Neural crest cell (in vitro differentiated cells): ENCODE measurements at regions not wholly inside any gene's neighbourhood (a gene's known extent, or its start where the extent isn't known, plus 50 kb on each side); places are given as distances from the start of the nearest gene placed in this dataset.

Experiments
- DNase-seq: peaks from one replicate; pipeline ENCODE4 v3.0.0; 2021; ENCODE audit warnings: low read depth, mixed read lengths, low spot score
- H3K27ac Mint-ChIP-seq: one replicate; pipeline ENCODE4 v1.8.0; 2021; ENCODE audit warnings: mild to moderate bottlenecking, mixed read lengths; ENCODE audit not compliant: unreplicated experiment
- H3K27me3 Mint-ChIP-seq: 2 replicates; pipeline ENCODE4 v1.8.0; 2021; ENCODE audit warnings: low read depth, mild to moderate bottlenecking, mixed read lengths
- H3K36me3 Mint-ChIP-seq: 2 replicates; pipeline ENCODE4 v1.8.0; 2021; ENCODE audit warnings: low read depth, mild to moderate bottlenecking, mixed read lengths
- H3K4me1 Mint-ChIP-seq: 2 replicates; pipeline ENCODE4 v1.8.0; 2021; ENCODE audit warnings: mixed read lengths
- H3K4me3 Mint-ChIP-seq: one replicate; pipeline ENCODE4 v1.8.0; 2021; ENCODE audit warnings: mild to moderate bottlenecking, mixed read lengths
- H3K9me3 Mint-ChIP-seq: 2 replicates; pipeline ENCODE4 v1.8.0; 2021; ENCODE audit warnings: mixed read lengths
- TF ChIP-seq, protein P1 (sequence below): fragments of 200-600 bp; sonication (generic); conservative IDR thresholded peaks from 2 replicates; pipeline ENCODE4 v1.5.0; 2021; ENCODE audit warnings: antibody characterized with exemption, mild to moderate bottlenecking

DNA sequence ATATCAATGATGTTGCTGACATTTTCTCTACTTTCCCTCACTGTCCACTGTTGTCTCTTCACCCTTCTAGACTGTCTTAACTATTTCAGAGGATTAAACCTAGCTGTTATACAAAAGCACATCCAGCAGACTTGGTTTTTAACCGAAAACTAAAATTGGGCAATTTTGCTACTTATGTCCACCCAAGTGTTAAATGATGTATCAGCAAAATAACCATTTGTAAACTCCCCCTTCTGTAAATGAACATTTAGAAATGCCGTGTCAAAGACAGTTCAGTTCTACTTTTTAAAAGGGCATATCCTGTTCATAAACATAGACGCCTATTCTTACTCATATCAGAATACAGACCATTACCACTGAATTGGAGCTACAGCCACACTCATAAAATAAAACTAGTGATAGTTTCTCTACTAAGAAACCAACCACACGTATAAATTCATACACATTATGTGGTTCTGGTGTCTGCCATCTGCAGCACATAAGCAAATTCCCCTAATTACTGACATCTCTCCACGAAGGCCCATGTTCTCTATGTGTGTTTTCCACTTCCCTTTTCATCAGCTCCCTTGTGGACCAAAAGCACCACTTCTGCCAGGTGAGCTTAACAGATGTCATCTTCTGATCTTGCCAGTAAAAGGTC is 1091.8 kb downstream of the PCDH9 start:
- TF ChIP-seq, protein P1, sequence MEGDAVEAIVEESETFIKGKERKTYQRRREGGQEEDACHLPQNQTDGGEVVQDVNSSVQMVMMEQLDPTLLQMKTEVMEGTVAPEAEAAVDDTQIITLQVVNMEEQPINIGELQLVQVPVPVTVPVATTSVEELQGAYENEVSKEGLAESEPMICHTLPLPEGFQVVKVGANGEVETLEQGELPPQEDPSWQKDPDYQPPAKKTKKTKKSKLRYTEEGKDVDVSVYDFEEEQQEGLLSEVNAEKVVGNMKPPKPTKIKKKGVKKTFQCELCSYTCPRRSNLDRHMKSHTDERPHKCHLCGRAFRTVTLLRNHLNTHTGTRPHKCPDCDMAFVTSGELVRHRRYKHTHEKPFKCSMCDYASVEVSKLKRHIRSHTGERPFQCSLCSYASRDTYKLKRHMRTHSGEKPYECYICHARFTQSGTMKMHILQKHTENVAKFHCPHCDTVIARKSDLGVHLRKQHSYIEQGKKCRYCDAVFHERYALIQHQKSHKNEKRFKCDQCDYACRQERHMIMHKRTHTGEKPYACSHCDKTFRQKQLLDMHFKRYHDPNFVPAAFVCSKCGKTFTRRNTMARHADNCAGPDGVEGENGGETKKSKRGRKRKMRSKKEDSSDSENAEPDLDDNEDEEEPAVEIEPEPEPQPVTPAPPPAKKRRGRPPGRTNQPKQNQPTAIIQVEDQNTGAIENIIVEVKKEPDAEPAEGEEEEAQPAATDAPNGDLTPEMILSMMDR: no peak
- H3K27ac Mint-ChIP-seq: no peak overlapping the region
- DNase-seq: no peak
- peaks cover 5% of the 10 kb centered on the region for H3K36me3 Mint-ChIP-seq
- peaks cover 2% of the 10 kb centered on the region for H3K9me3 Mint-ChIP-seq
- no peaks in the 10 kb centered on the region for H3K4me1 Mint-ChIP-seq
- no peaks in the 10 kb centered on the region for H3K27me3 Mint-ChIP-seq
- H3K4me3 Mint-ChIP-seq: no peak overlapping the region

DNA sequence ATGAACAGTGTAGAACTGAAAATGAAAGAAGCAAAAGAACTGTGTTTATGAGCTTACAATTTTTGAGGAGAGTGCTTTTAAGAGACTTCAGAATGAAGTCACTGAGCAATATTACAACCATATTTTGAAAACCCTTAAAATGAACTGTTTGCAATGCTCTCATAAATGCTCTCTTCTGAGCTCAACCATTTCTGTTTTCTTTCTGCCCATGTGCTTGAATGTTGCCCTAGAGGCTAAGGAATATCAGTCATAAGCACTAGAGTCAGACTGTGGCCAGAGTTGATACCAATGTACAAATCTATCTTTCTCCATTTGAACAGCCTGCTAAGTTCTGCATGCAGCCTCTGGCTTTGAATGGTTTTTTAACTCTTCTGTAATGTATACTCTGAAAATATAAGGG is 1092.8 kb downstream of the PCDH9 start:
- H3K27ac Mint-ChIP-seq: no peak overlapping the region

DNA sequence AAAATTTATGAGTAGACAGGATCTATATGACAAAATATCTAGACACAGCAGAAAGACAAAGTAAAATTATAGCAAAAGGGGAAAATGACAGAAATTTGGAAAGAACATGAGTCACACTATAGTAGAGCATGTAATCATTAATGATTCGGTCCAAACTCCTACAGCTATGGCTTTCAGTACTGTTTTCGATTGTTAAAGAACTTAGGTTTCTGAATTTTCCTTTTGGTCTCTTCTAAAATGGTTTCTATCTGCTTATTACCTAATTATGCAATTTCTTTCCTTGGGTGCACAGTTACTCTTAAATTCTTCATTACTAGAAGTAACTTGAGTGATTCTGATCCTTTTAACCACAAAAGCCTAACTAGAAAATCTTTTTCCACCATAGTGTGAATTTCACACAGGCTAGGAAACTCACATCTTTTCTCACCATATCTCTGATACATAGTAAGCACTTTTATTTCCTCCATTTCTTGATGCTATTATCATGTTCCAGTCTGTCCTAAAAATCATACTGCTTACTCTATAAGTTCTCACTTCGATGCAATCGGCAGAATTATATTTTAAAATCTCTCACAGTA is 1101.4 kb downstream of the PCDH9 start:
- no peak overlapping the region for H3K27ac Mint-ChIP-seq

More for the DNA sequence above, 1092.8 kb downstream of the PCDH9 start:
- TF ChIP-seq, protein P1: no peak
- DNase-seq: no peak
- H3K4me3 Mint-ChIP-seq: no peak overlapping the region
- no peaks in the 10 kb centered on the region for H3K4me1 Mint-ChIP-seq
- no peaks in the 10 kb centered on the region for H3K9me3 Mint-ChIP-seq
- no peaks in the 10 kb centered on the region for H3K27me3 Mint-ChIP-seq
- H3K36me3 Mint-ChIP-seq: no peaks in the 10 kb centered on the region

DNA sequence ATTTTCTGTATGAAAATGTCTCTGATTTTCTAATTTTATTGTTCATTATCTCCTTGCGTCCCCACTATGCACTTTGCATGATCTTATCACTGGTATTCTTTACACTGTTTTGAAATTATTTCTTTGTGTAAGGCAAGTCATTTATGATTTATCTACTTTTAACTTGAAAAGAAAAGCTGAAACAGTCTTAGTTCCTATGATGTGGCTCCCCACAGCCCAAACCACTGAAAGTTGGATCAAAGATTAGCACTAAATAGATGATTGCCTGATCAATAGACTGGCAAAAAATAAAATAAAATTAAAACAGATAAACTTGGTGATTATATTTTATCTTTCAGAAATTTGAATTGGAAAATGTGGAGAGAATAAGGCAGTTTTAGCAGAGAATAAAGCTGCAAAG is 1101.9 kb downstream of the PCDH9 start:
- H3K4me1 Mint-ChIP-seq: no peaks in the 10 kb centered on the region
- H3K36me3 Mint-ChIP-seq: no peaks in the 10 kb centered on the region
- H3K27me3 Mint-ChIP-seq: no peaks in the 10 kb centered on the region
- no peak overlapping the region for H3K4me3 Mint-ChIP-seq
- DNase-seq: no peak
- H3K9me3 Mint-ChIP-seq: no peaks in the 10 kb centered on the region
- no peak overlapping the region for H3K27ac Mint-ChIP-seq
- TF ChIP-seq, protein P1: no peak

More for the DNA sequence above, 1101.4 kb downstream of the PCDH9 start:
- H3K27me3 Mint-ChIP-seq: no peaks in the 10 kb centered on the region
- no peaks in the 10 kb centered on the region for H3K4me1 Mint-ChIP-seq
- TF ChIP-seq, protein P1: no peak
- no peak for DNase-seq
- H3K36me3 Mint-ChIP-seq: no peaks in the 10 kb centered on the region
- H3K4me3 Mint-ChIP-seq: no peak overlapping the region
- H3K9me3 Mint-ChIP-seq: no peaks in the 10 kb centered on the region

DNA sequence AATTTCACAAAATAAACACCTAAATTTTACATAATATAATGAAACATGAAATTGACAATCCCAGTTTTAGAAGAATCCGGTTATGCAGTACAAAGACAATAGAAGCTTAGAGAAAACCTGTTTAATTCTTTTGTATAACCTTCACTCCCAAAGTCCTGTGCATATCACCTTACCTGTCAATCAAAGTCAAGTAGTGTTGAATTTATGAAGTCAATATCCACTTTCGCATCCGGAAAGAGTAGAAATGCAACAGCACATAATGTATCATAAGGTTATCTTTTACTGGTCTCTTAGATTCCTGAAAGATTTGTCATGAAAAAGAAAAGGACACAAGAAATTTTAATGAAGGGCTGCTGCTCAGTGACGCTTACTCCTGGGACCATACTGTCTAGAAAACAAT is 1112.6 kb downstream of the PCDH9 start:
- no peak overlapping the region for H3K27ac Mint-ChIP-seq
- peaks cover 2% of the 10 kb centered on the region for H3K9me3 Mint-ChIP-seq
- no peak overlapping the region for H3K4me3 Mint-ChIP-seq
- H3K27me3 Mint-ChIP-seq: no peaks in the 10 kb centered on the region
- no peak for DNase-seq
- TF ChIP-seq, protein P1: no peak
- H3K4me1 Mint-ChIP-seq: no peaks in the 10 kb centered on the region
- no peaks in the 10 kb centered on the region for H3K36me3 Mint-ChIP-seq
